Hepatic stellate cell (primary cell): ENCODE measurements at regions not wholly inside any gene's neighbourhood (a gene's known extent, or its start where the extent isn't known, plus 50 kb on each side); places are given as distances from the start of the nearest gene placed in this dataset.

Experiments
- DNase-seq: peaks from one replicate; pipeline ENCODE4 v3.0.0; 2011; ENCODE audit warnings: low spot score

GRCh38 chr7:31284106-31284505 lies 56.4 kb downstream of the NEUROD6 start:
- DNase-seq, result no peak

- no peak for DNase-seq
Measured at GRCh38 chr7:31271641-31272405, 68.7 kb downstream of the NEUROD6 start.

GRCh38 chr7:31267486-31267885 lies 73.0 kb downstream of the NEUROD6 start:
- DNase-seq, result no peak

GRCh38 chr7:31263338-31263737 lies 77.2 kb downstream of the NEUROD6 start:
- DNase-seq, result no peak

- DNase-seq, result no peak
Measured at GRCh38 chr7:31261341-31261740, 79.2 kb downstream of the NEUROD6 start.

GRCh38 chr7:31260851-31261250 lies 79.7 kb downstream of the NEUROD6 start:
- DNase-seq, result no peak

GRCh38 chr7:31258391-31258790 lies 82.1 kb downstream of the NEUROD6 start:
- DNase-seq, result no peak

- no peak for DNase-seq
Measured at GRCh38 chr7:31256506-31256905, 84.0 kb downstream of the NEUROD6 start.

GRCh38 chr7:31254926-31255325 lies 85.6 kb downstream of the NEUROD6 start:
- no peak for DNase-seq

GRCh38 chr7:31253532-31253931 lies 87.0 kb downstream of the NEUROD6 start:
- DNase-seq, result no peak

- no peak for DNase-seq
Measured at GRCh38 chr7:31251441-31251840, 89.1 kb downstream of the NEUROD6 start.

- DNase-seq, result no peak
Measured at GRCh38 chr7:31249671-31250070, 90.9 kb downstream of the NEUROD6 start.

GRCh38 chr7:31236868-31237267 lies 103.7 kb downstream of the NEUROD6 start:
- no peak for DNase-seq

GRCh38 chr7:31234836-31235605 lies 105.5 kb downstream of the NEUROD6 start:
- no peak for DNase-seq

- no peak for DNase-seq
Measured at GRCh38 chr7:31228957-31229356, 111.6 kb downstream of the NEUROD6 start.

GRCh38 chr7:31214751-31215150 lies 125.8 kb downstream of the NEUROD6 start:
- no peak for DNase-seq

- no peak for DNase-seq
Measured at GRCh38 chr7:31211281-31211680, 129.2 kb downstream of the NEUROD6 start.

- DNase-seq, result no peak
Measured at GRCh38 chr7:31204071-31204470, 136.5 kb downstream of the NEUROD6 start.

GRCh38 chr7:31203551-31203950 lies 137.0 kb downstream of the NEUROD6 start:
- no peak for DNase-seq

GRCh38 chr7:31202801-31203200 lies 137.7 kb downstream of the NEUROD6 start:
- DNase-seq, result no peak

- DNase-seq, result peak; percentile 52
Measured at GRCh38 chr7:31192986-31193385, 140.9 kb downstream of the ADCYAP1R1 start.

GRCh38 chr7:31190906-31191305 lies 138.8 kb downstream of the ADCYAP1R1 start:
- DNase-seq, result no peak

- DNase-seq, result no peak
Measured at GRCh38 chr7:31186202-31186601, 134.1 kb downstream of the ADCYAP1R1 start.

- no peak for DNase-seq
Measured at GRCh38 chr7:31175672-31176071, 123.6 kb downstream of the ADCYAP1R1 start.
